ENCODE measurements at regions not wholly inside any gene's neighbourhood (a gene's known extent, or its start where the extent isn't known, plus 50 kb on each side); places are given as distances from the start of the nearest gene placed in this dataset.
"Not testable (repeated sequence)": the region's sequence is repeated elsewhere in the genome, so short reads cannot be mapped to it uniquely, and the experiment has no call there.

- TF ChIP-seq CTCF (IDR thresholded peaks at IDR 0.05; ENCODE audit: extremely low read depth, low read depth, low read length): no peak
- DNase-seq (ENCODE audit: insufficient read length, low spot score, missing footprints): no peak
Observed at GRCh38 chrX:40806513-40807220, 71.3 kb upstream of the MED14 start.

GRCh38 chrX:40807384-40807783, 72.0 kb upstream of the MED14 start:
- H3K27ac ChIP-seq (ENCODE audit: low read depth, low read length): no peak overlapping the region
- no peaks in the 10 kb centered on the region for H3K9me3 ChIP-seq (ENCODE audit: low read depth, low read length)
- H3K79me2 ChIP-seq (ENCODE audit: insufficient read depth, low read length): no peaks in the 10 kb centered on the region
- no peaks in the 10 kb centered on the region for H3K36me3 ChIP-seq (ENCODE audit: insufficient read depth, low read length)
- no peak for TF ChIP-seq CTCF (IDR thresholded peaks at IDR 0.05; ENCODE audit: extremely low read depth, low read depth, low read length)
- DNase-seq (ENCODE audit: insufficient read length, low spot score, missing footprints): no peak
- H3K4me1 ChIP-seq (ENCODE audit: insufficient read depth, low read length): no peaks in the 10 kb centered on the region
- no peak overlapping the region for H2AFZ ChIP-seq (ENCODE audit: low read length)
- H3K4me3 ChIP-seq (ENCODE audit: insufficient read depth, low read length): no peak overlapping the region
- H4K20me1 ChIP-seq (ENCODE audit: insufficient read depth, low read length): no peaks in the 10 kb centered on the region
- H3K4me2 ChIP-seq (ENCODE audit: insufficient read depth, low read length): no peak overlapping the region
- H3K27me3 ChIP-seq (ENCODE audit: insufficient read depth, low read length): peaks cover 9% of the 10 kb centered on the region

More at GRCh38 chrX:40806513-40807220, 71.3 kb upstream of the MED14 start:
- no peak overlapping the region for H3K27ac ChIP-seq (ENCODE audit: low read depth, low read length)
- H4K20me1 ChIP-seq (ENCODE audit: insufficient read depth, low read length): no peaks in the 10 kb centered on the region
- H3K79me2 ChIP-seq (ENCODE audit: insufficient read depth, low read length): no peaks in the 10 kb centered on the region
- no peaks in the 10 kb centered on the region for H3K9me3 ChIP-seq (ENCODE audit: low read depth, low read length)
- H3K36me3 ChIP-seq (ENCODE audit: insufficient read depth, low read length): no peaks in the 10 kb centered on the region
- H3K4me3 ChIP-seq (ENCODE audit: insufficient read depth, low read length): no peak overlapping the region
- H3K27me3 ChIP-seq (ENCODE audit: insufficient read depth, low read length): peaks cover 13% of the 10 kb centered on the region
- no peaks in the 10 kb centered on the region for H3K4me1 ChIP-seq (ENCODE audit: insufficient read depth, low read length)
- no peak overlapping the region for H3K4me2 ChIP-seq (ENCODE audit: insufficient read depth, low read length)
- H2AFZ ChIP-seq (ENCODE audit: low read length): no peak overlapping the region

- no peaks in the 10 kb centered on the region for H3K36me3 ChIP-seq (ENCODE audit: insufficient read depth, low read length)
- no peak overlapping the region for H2AFZ ChIP-seq (ENCODE audit: low read length)
- H3K4me1 ChIP-seq (ENCODE audit: insufficient read depth, low read length): no peaks in the 10 kb centered on the region
- H3K9me3 ChIP-seq (ENCODE audit: low read depth, low read length): no peaks in the 10 kb centered on the region
- DNase-seq (ENCODE audit: insufficient read length, low spot score, missing footprints): no peak
- no peaks in the 10 kb centered on the region for H3K79me2 ChIP-seq (ENCODE audit: insufficient read depth, low read length)
- TF ChIP-seq CTCF (IDR thresholded peaks at IDR 0.05; ENCODE audit: extremely low read depth, low read depth, low read length): no peak
- no peak overlapping the region for H3K27ac ChIP-seq (ENCODE audit: low read depth, low read length)
- peaks cover 11% of the 10 kb centered on the region for H3K27me3 ChIP-seq (ENCODE audit: insufficient read depth, low read length)
- no peaks in the 10 kb centered on the region for H4K20me1 ChIP-seq (ENCODE audit: insufficient read depth, low read length)
- H3K4me3 ChIP-seq (ENCODE audit: insufficient read depth, low read length): no peak overlapping the region
- no peak overlapping the region for H3K4me2 ChIP-seq (ENCODE audit: insufficient read depth, low read length)
Observed at GRCh38 chrX:40808203-40808602, 72.9 kb upstream of the MED14 start.

GRCh38 chrX:40809210-40809609, 73.9 kb upstream of the MED14 start:
- peak; percentile 43 for DNase-seq (ENCODE audit: insufficient read length, low spot score, missing footprints)
- no peak overlapping the region for H3K4me3 ChIP-seq (ENCODE audit: insufficient read depth, low read length)
- H3K9me3 ChIP-seq (ENCODE audit: low read depth, low read length): no peaks in the 10 kb centered on the region
- no peaks in the 10 kb centered on the region for H4K20me1 ChIP-seq (ENCODE audit: insufficient read depth, low read length)
- no peak overlapping the region for H3K4me2 ChIP-seq (ENCODE audit: insufficient read depth, low read length)
- H2AFZ ChIP-seq (ENCODE audit: low read length): no peak overlapping the region
- no peaks in the 10 kb centered on the region for H3K4me1 ChIP-seq (ENCODE audit: insufficient read depth, low read length)
- no peaks in the 10 kb centered on the region for H3K36me3 ChIP-seq (ENCODE audit: insufficient read depth, low read length)
- no peak overlapping the region for H3K27ac ChIP-seq (ENCODE audit: low read depth, low read length)
- H3K27me3 ChIP-seq (ENCODE audit: insufficient read depth, low read length): peaks cover 15% of the 10 kb centered on the region
- no peak for TF ChIP-seq CTCF (IDR thresholded peaks at IDR 0.05; ENCODE audit: extremely low read depth, low read depth, low read length)
- H3K79me2 ChIP-seq (ENCODE audit: insufficient read depth, low read length): no peaks in the 10 kb centered on the region

- not testable (repeated sequence) for H2AFZ ChIP-seq (ENCODE audit: low read length); H3K36me3 ChIP-seq (ENCODE audit: insufficient read depth, low read length); H3K4me2 ChIP-seq (ENCODE audit: insufficient read depth, low read length); H3K9me3 ChIP-seq (ENCODE audit: low read depth, low read length); DNase-seq (ENCODE audit: insufficient read length, low spot score, missing footprints); H3K79me2 ChIP-seq (ENCODE audit: insufficient read depth, low read length); H3K4me3 ChIP-seq (ENCODE audit: insufficient read depth, low read length); H3K27ac ChIP-seq (ENCODE audit: low read depth, low read length); H3K4me1 ChIP-seq (ENCODE audit: insufficient read depth, low read length); H4K20me1 ChIP-seq (ENCODE audit: insufficient read depth, low read length)
- peaks cover 21% of the 10 kb centered on the region for H3K27me3 ChIP-seq (ENCODE audit: insufficient read depth, low read length)
Observed at GRCh38 chrX:40815045-40815444, 79.7 kb upstream of the MED14 start.
